Ammon's horn (tissue), 1 donor: ENCODE measurements at regions not wholly inside any gene's neighbourhood (a gene's known extent, or its start where the extent isn't known, plus 50 kb on each side); places are given as distances from the start of the nearest gene placed in this dataset.
"Not testable (repeated sequence)": the region's sequence is repeated elsewhere in the genome, so short reads cannot be mapped to it uniquely, and the experiment has no call there.

Experiments used
- DNase-seq: peaks from one replicate; pipeline ENCODE4 v3.0.0-alpha.2; 2016; ENCODE audit warnings: low spot score

GRCh38 chr16:63808730-63809129 lies 1313.1 kb downstream of the CDH11 start:
- no peak for DNase-seq

- no peak for DNase-seq
These were observed 1314.9 kb downstream of the CDH11 start for GRCh38 chr16:63806794-63807506.

DNA sequence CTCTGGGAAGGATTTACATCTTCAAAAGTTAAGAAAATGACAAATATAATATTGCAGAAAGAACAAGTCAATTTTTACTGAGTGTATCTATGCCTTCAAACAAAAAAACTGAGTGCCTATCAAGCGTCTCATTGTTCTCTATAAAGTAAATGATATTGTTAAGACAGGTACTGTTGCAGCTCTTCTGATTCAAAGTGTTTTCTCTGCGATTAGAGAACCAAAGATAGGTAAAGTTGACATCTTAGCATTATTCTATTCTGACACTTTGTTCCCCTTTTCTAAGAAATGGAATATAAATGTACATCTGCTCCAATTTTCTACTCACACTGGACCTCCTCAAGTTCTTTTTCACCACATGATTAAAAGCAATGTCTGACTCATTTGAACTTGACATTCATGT lies 1317.7 kb downstream of the CDH11 start:
- no peak for DNase-seq

DNA sequence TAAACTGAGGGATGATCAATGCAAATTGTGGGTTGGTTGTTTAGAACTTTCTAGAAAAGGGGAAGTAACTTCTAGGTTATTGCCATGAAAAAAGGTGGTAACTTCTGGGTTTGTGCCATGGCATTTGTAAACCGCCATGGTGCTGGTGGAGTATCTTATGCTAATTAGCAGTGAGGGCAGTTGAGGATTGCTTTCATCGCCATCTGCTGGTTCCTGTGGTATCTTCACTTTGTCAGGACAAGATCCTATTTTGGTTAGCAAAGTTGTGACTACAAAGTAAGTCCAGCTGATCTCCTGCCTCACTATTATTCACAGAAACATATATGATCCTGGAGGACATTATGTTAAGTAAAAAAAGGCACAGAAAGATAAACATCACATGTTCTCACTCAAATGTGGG lies 1332.3 kb downstream of the CDH11 start:
- DNase-seq: no peak

DNA sequence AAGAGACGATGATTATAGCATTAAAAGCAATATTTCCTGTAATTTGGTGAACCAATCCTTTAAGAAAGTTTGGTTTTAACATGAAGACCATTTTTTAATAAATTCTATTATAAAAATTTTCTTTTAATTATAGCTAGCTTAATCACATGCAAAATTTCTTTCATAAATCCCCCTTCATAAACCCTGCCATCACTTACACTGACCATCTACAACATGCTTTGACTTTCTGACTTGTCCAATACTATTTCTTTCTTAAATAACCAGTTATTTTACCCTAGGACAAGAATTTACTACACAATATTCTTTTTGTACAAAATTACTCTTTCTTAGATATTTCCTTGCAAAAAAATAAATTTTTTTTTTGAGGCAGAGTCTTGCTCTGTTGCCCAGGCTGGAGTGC lies 1334.8 kb downstream of the CDH11 start:
- DNase-seq: no peak

- no peak for DNase-seq
These were observed 1336.7 kb downstream of the CDH11 start for GRCh38 chr16:63785170-63785569.

GRCh38 chr16:63776437-63776836 lies 1345.4 kb downstream of the CDH11 start:
- no peak for DNase-seq

DNA sequence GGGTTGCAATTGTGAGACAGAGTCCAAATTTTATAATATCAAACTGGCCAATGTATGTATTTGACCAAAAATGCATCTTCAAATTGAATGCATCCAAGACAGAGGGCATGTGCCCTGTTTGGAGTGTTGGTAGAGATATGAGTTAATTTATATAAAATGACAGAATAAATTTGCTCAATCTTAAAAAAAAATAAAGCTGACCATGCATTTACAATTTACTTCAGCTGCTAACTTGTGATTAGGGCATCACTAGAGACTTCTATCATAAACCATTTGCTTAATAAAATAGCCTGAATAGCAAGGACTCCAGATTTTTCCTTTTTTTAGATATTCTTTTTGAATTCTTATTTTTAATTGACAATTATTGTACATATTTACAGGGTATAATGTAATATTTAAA lies 1345.8 kb downstream of the CDH11 start:
- no peak for DNase-seq

DNA sequence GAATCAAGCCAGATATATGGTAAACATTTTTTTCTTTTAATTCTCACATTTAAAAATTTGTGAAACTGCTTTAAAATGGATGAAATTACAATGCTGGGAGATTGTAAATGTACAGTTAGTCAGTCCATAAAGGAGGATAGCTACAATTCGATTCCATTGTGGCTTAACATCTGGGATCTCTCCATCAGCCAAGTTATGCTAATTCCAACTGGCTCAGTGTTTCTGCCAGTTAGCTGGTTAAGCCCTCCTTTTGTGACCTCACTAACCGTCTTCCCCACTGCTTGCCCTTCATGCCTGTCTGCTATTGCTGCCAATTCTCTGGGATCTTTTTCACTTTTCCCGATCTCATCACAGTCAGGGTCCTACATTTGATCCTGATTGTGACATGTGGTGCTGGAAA lies 1347.6 kb downstream of the CDH11 start:
- no peak for DNase-seq

DNA sequence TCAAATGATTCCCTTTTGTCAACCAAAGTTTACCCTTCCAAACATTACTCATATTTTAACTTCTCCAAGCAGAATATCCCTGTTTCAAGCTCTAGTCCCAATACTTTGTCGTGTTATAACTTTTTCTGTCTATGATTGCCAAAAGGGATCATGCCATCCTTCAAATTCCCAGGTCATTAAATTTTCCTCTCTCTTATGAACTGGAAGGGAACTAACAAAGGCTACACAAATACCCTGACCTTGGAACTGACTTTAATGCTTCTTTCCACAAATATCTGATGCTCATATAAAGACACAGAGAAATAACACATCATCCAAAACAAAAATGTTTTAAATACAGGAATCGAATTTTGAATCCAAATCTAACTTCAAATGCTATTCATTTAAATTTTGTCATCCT lies 1352.7 kb downstream of the CDH11 start:
- DNase-seq: no peak

- DNase-seq: not testable (repeated sequence)
These were observed 1361.6 kb downstream of the CDH11 start for GRCh38 chr16:63760246-63760645.

- no peak for DNase-seq
These were observed 1369.5 kb downstream of the CDH11 start for GRCh38 chr16:63752347-63752746.

DNA sequence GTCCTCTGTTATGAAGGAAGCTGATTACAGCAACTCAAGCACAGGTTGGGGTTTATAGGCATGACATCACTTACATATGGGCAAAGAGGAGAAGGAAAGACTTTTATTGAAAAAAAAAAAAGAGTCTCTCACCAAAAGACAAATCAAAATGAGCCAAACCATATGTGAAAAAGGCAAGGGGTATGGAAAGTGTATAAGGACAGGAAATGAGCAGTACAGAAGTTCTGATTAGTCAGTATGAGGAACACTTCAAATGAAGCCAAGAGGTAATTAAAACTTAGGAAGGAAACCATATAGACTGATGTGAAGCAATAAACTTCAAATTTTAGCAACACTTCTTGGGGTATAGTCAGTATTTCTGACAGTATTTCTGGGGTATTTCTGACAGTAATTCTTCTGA lies 1372.6 kb downstream of the CDH11 start:
- DNase-seq: no peak

DNA sequence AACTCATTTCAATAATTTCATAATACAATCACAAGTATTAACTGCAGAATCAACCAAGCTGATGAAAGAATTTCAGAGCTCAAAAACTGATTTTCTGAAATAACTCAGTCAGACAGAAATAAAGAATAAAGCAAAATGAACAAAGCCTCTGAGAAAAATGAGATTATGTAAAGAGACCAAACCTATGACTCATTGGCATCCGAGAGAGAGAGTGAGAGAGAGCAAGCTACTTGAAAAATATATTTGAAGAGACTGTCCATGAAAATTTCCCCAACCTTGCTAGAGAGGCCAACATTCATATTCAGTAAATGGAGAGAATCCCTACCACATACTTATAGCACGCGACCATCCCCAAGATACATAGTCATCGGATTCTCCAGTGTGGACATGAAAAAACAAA lies 1376.4 kb downstream of the CDH11 start:
- no peak for DNase-seq

DNA sequence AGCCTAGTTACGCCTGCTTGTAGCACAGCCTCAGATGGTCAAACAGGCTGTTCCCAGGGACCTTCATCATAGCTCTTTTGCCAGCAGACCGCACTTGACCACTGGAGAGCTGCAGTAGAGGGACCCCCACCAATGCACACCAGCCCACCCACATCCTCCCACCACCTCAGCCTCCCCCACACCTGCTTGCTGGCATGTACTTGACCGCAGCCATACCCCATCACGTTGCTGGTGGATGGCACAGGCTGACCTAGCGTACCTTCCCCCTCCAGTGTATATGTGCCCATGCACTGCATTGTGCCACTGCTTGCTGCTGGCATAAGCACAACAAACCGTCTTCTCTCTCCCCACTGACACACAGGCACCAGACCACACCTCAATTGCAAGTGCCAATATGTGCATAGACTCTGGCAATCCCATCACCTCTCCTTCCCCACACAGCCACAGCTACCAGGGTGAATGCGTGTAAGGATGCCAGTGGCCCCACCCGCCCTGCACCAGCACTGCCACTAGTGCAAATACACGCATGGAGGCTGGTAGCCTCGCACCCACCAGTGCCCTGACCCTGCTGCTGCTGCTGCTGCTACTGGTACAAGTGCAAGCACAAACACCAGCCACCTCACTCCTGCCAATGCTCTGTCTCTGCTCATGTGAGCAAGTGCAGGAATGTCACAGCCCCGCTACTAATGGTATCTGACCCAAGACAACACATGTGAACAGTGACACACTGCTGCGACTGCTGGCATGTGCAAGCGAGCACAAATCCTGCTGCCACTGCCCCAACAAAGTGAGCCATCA lies 1377.6 kb downstream of the CDH11 start:
- DNase-seq: no peak

- DNase-seq: no peak
These were observed 1379.7 kb downstream of the CDH11 start for GRCh38 chr16:63742150-63742549.

- DNase-seq: no peak
These were observed 1384.2 kb downstream of the CDH11 start for GRCh38 chr16:63737633-63738032.

DNA sequence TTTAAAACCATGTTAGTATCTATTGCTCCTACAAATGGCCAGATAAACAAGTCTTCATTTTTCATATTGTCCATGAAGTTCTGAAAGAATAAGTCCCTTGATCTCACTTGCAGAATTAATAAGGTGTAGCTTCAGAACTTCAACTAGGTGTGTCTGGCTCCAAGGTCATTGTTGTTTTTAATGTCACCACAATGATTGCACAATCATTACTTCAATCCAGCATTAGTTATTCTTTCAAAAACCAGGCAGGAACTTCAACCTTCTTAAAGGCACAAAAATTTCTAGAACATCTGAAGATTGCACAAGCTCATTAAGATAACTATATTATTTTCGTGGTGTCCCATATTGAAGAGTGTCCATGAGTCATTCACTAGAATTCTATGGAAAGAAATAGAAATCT lies 1386.4 kb downstream of the CDH11 start:
- no peak for DNase-seq

DNA sequence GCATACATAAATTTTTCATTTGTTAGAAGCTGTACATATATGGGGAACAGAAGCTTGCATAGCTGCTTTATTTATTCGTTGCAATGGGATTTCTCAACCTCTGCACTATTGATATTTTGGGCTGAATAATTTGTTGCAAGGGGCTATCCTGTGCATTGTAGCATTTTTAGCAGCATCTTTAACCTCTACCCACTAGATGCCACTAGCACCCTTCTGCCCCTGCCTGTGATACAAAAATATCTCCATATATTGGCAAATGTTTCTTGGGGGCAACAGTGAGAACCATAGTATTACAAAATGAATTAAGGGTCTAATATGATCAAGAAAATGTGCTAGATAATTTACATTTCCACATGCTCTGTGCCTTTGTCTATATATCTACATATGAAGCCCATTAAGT lies 1401.0 kb downstream of the CDH11 start:
- DNase-seq: no peak

DNA sequence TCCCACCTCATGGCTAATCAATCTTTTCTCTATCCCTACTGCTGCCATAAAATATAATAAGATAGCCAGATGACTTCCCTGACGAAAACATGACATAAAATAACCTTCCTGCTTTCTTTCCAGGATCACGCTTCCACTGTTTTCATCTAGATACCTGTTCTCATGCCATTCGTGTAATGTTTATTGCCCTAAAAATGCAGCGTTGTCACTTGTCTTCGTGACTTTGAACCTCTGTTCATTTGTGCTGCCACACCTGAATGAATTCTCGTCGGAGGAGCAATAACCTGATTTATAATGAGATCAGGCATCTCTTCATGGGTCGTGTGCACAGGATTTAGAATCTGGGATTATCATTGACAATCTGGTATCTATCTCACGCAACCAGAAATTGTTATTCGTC lies 1401.9 kb downstream of the CDH11 start:
- DNase-seq: no peak

GRCh38 chr16:63717806-63718205 lies 1404.1 kb downstream of the CDH11 start:
- DNase-seq: peak; percentile 5

- no peak for DNase-seq
These were observed 1407.0 kb downstream of the CDH11 start for GRCh38 chr16:63714876-63715275.

GRCh38 chr16:63712725-63713124 lies 1409.1 kb downstream of the CDH11 start:
- no peak for DNase-seq

DNA sequence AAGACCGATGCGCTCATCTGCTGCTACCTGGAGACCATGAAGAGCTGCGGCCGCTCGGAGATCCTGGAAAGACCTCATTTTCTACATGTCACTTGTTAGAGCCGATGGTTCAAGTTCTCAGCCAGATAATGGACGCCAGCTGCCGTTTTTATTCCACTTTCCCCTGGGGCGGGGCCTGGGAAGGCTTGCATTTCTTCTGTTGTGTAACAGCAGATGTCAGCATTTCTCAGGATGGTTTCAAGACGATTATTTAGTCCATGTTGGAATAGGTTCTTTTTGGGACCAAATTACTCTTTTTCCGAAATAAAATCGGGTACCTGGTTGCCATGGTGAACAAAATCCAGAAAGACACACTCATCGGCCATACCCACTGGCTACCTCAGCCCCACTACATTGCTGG lies 1418.3 kb downstream of the CDH11 start:
- no peak for DNase-seq
